ENCODE measurements at regions not wholly inside any gene's neighbourhood (a gene's known extent, or its start where the extent isn't known, plus 50 kb on each side); places are given as distances from the start of the nearest gene placed in this dataset.

- RAD21 ChIA-PET (ENCODE audit: low non-redundant PET in 1 of 2, low total read pairs in 2 of 2, uncharacterized antibody in 2 of 2, unreplicated experiment in 2 of 2), result no interaction called here
- Histone ChIP-seq H2AFZ (ENCODE audit: low read depth, low read length, poor library complexity, severe bottlenecking) (peak overlapping the region; percentile 63), H3K36me3 (ENCODE audit: control insufficient read depth in 1 of 2, insufficient read depth in 2 of 2, low read length in 2 of 2) (no peaks in the 10 kb centered on the region), H3K27ac (ENCODE audit: low read depth, low read length) (no peak overlapping the region), H3K4me2 (ENCODE audit: low read length) (no peak overlapping the region), H3K9ac (ENCODE audit: low read length) (no peak overlapping the region), H3K9me2 (ENCODE audit: insufficient read depth) (no peaks in the 10 kb centered on the region), H3K79me2 (ENCODE audit: insufficient read depth, low read length) (no peaks in the 10 kb centered on the region), H3K9me3 (ENCODE audit: control insufficient read depth in 1 of 2, insufficient read depth in 1 of 2, low read depth in 1 of 2, low read length in 2 of 2) (no peaks in the 10 kb centered on the region), H4K20me1 (ENCODE audit: insufficient read depth) (no peaks in the 10 kb centered on the region), H3K4me3 (replicated peaks in 1 of 2; ENCODE audit: low read depth in 1 of 2, low read length in 2 of 2) (no peak overlapping the region), H3K4me1 (ENCODE audit: control insufficient read depth in 1 of 2, insufficient read depth in 2 of 2, low read length in 2 of 2) (peaks cover 0 to 8% of the 10 kb centered on the region in 2 experiments; a peak in 2 of 4 replicates), H3K27me3 (ENCODE audit: insufficient read depth, low read length) (no peaks in the 10 kb centered on the region)
- no peak for TF ChIP-seq YY1 (IDR thresholded peaks at IDR 0.05; ENCODE audit: extremely low read depth, insufficient replicate concordance, low read depth, low read length)
- peak; percentile 42; the same call in 1 of the 2 replicates for TF ChIP-seq CBX3 (IDR thresholded peaks at IDR 0.05; ENCODE audit: low read depth)
- intact Hi-C loops (cut with micrococcal nuclease), result no loop called here
- no TSS peak for BruUV-seq (replicated peaks)
- POLR2A ChIA-PET, result no interaction called here
- no peak for ATAC-seq
- CTCF ChIA-PET, result no interaction called here
- no peak for DNase-seq (ENCODE audit: low read depth, low spot score)
These were observed 87.3 kb upstream of the EGFR start for GRCh38 chr7:54931532-54931931.

DNA sequence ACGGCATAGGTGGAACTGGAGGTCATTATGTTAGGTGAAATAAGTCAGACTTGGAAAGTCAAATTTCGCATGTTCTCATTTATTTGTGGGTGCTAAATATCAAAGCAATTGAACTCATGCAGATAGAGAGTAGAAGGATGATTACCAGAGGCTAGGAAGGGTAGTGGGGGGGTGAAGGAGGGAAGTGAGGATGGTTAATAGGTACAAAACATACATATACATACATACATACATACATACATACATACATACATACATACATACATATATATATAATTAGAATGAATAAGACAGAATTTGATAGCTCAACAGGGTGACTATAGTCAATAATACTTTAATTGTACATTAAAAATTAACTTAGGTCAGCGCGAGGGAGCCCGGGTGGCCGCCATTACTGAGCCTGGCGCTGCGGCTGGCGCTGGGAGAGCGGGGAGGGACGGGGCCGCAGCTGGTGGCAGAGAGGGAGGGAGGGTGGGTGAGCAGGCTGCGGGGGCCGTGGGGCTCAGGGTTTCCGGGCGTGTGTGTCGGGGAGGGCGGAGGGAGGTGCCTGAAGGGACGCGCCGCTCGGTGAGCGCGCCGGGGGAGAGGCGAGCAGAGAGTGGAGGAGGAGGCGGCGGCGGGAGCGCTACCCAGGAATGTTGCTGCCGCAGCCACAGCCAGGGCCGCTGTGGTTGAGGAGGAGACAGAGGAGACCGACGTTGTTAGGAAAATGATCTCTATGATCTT lies 85.8 kb upstream of the EGFR start:
- H3K4me3 ChIP-seq (replicated peaks in 1 of 2; ENCODE audit: low read depth in 1 of 2, low read length in 2 of 2), result peak overlapping the region; percentile 42 to 54
- H3K9ac ChIP-seq (ENCODE audit: low read length), result peak overlapping the region; percentile 46
- no peaks in the 10 kb centered on the region for H3K9me2 ChIP-seq (ENCODE audit: insufficient read depth)
- no TSS peak for BruUV-seq (replicated peaks)
- ChIA-PET POLR2A (interaction anchor here (1.5 kb wide), 1 partner anchor 13 kb away, joined by 3 read pairs; no protein-coding TSS in a partner anchor), CTCF (interaction anchor here (0.6 kb wide), 1 partner anchor 723 kb away, joined by 3 read pairs; no protein-coding TSS in a partner anchor), RAD21 (ENCODE audit: low non-redundant PET in 1 of 2, low total read pairs in 2 of 2, uncharacterized antibody in 2 of 2, unreplicated experiment in 2 of 2) (no interaction called here)
- no peaks in the 10 kb centered on the region for H3K9me3 ChIP-seq (ENCODE audit: control insufficient read depth in 1 of 2, insufficient read depth in 1 of 2, low read depth in 1 of 2, low read length in 2 of 2)
- H4K20me1 ChIP-seq (ENCODE audit: insufficient read depth), result no peaks in the 10 kb centered on the region
- peak overlapping the region; percentile 99 for H2AFZ ChIP-seq (ENCODE audit: low read depth, low read length, poor library complexity, severe bottlenecking)
- no peaks in the 10 kb centered on the region for H3K36me3 ChIP-seq (ENCODE audit: control insufficient read depth in 1 of 2, insufficient read depth in 2 of 2, low read length in 2 of 2)
- peaks cover 0 to 8% of the 10 kb centered on the region in 2 experiments; a peak in 2 of 4 replicates for H3K4me1 ChIP-seq (ENCODE audit: control insufficient read depth in 1 of 2, insufficient read depth in 2 of 2, low read length in 2 of 2)
- peak; percentile 99 for ATAC-seq
- no peak overlapping the region for H3K27ac ChIP-seq (ENCODE audit: low read depth, low read length)
- no peaks in the 10 kb centered on the region for H3K79me2 ChIP-seq (ENCODE audit: insufficient read depth, low read length)
- intact Hi-C loops (cut with micrococcal nuclease), result loop anchor here (2.0 kb wide), 1 partner anchor 156 kb away; no protein-coding TSS in a partner anchor
- DNase-seq (ENCODE audit: low read depth, low spot score), result peak; percentile 28
- TF ChIP-seq SP1 (IDR thresholded peaks at IDR 0.05; ENCODE audit: low read depth) (no peak), CEBPB (IDR thresholded peaks at IDR 0.05; ENCODE audit: low read depth) (no peak), FOSL1 (IDR thresholded peaks at IDR 0.05; ENCODE audit: low read depth) (no peak), POLR2A (IDR thresholded peaks at IDR 0.05; ENCODE audit: borderline replicate concordance, extremely low read depth, insufficient read depth, insufficient read length) (peak; percentile 22), EGR1 (IDR thresholded peaks at IDR 0.05; ENCODE audit: low read depth) (peak; percentile 55), POLR2AphosphoS5 (IDR thresholded peaks at IDR 0.05; ENCODE audit: low read depth, low read length) (peak; percentile 54; the same call in 1 of the 2 replicates), SIN3A (IDR thresholded peaks at IDR 0.05; ENCODE audit: low read depth) (peak; percentile 41; the same call in 1 of the 2 replicates), YY1 (IDR thresholded peaks at IDR 0.05; ENCODE audit: extremely low read depth, insufficient replicate concordance, low read depth, low read length) (peak; percentile 80)
- TF ChIP-seq, protein P1, sequence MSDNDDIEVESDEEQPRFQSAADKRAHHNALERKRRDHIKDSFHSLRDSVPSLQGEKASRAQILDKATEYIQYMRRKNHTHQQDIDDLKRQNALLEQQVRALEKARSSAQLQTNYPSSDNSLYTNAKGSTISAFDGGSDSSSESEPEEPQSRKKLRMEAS (IDR thresholded peaks at IDR 0.05), result peak; percentile 59
- peak overlapping the region; percentile 74 for H3K4me2 ChIP-seq (ENCODE audit: low read length)
- H3K27me3 ChIP-seq (ENCODE audit: insufficient read depth, low read length), result no peaks in the 10 kb centered on the region
